Vagina (tissue), 2 donors: ENCODE measurements at regions not wholly inside any gene's neighbourhood (a gene's known extent, or its start where the extent isn't known, plus 50 kb on each side); places are given as distances from the start of the nearest gene placed in this dataset.

ENCODE experiments used
- POLR2A ChIP-seq, 2 donors: fragments of 450-650 bp; IDR thresholded peaks; one replicate each; pipeline ENCODE4 v1.6.1; 2017; ENCODE audit warnings: antibody characterized with exemption in 2 of 2, mild to moderate bottlenecking in 2 of 2, moderate library complexity in 2 of 2
- POLR2AphosphoS5 ChIP-seq, 2 donors: sonication (generic); formaldehyde crosslinking; IDR thresholded peaks; one replicate each; pipeline ENCODE4 v1.9.0; 2017; ENCODE audit warnings: antibody characterized with exemption in 2 of 2, mild to moderate bottlenecking in 2 of 2, low read depth in 1 of 2; ENCODE audit not compliant: insufficient read depth in 1 of 2
- TF ChIP-seq, protein P1 (sequence below), 3 experiments: fragments of 450-650 bp in 2 of 3; fragments of 200-600 bp in 1 of 3; sonication (generic) in 1 of 3; IDR thresholded peaks; one replicate each; pipeline ENCODE4 v1.5.1; 2017 to 2019; ENCODE audit warnings: antibody characterized with exemption in 3 of 3, mild to moderate bottlenecking in 2 of 3, moderate library complexity in 2 of 3

DNA sequence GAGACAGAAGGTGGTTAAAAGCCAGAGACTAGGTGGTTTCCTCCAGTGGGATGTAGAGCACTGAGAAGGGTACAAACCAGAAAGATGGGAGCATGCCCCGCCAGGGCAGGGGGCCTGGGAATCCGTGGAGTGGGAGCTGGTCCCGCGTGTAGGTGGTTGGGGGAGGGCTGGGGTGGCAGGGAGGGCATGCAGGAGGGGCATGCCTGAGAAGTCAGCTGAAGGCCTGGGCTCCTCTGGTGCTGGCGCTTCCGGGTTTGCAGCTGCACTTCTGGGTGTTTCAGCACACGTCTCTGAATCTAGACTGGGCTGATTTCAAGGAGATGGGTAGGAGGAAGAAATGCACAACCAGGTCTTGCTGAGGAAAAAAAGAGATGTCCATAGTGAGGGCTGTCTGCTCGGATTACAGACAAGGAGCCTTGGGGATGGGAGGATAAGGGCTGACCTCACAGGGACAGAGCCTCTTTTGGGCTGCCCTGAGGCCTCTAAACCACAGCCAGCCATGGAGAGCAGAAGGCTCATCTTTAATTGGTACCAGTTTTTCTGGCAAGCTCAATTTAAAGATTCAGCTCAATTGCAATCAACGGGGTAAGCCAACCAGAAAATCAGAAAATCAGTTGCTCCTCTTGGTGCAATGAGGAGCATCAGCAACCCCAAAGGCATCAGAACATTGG is 151.9 kb downstream of the FAM43A start:
- TF ChIP-seq POLR2A (IDR thresholded peaks at IDR 0.05) (no peak), POLR2AphosphoS5 (IDR thresholded peaks at IDR 0.05; ENCODE audit: insufficient read depth in 1 of 2, low read depth in 1 of 2) (no peak)
- TF ChIP-seq, protein P1, sequence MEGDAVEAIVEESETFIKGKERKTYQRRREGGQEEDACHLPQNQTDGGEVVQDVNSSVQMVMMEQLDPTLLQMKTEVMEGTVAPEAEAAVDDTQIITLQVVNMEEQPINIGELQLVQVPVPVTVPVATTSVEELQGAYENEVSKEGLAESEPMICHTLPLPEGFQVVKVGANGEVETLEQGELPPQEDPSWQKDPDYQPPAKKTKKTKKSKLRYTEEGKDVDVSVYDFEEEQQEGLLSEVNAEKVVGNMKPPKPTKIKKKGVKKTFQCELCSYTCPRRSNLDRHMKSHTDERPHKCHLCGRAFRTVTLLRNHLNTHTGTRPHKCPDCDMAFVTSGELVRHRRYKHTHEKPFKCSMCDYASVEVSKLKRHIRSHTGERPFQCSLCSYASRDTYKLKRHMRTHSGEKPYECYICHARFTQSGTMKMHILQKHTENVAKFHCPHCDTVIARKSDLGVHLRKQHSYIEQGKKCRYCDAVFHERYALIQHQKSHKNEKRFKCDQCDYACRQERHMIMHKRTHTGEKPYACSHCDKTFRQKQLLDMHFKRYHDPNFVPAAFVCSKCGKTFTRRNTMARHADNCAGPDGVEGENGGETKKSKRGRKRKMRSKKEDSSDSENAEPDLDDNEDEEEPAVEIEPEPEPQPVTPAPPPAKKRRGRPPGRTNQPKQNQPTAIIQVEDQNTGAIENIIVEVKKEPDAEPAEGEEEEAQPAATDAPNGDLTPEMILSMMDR (IDR thresholded peaks at IDR 0.05): no peak
